Esophagus muscularis mucosa (tissue), 3 donors: ENCODE measurements at regions not wholly inside any gene's neighbourhood (a gene's known extent, or its start where the extent isn't known, plus 50 kb on each side); places are given as distances from the start of the nearest gene placed in this dataset.

ENCODE experiments used
- POLR2A ChIP-seq: fragments of 450-650 bp; IDR thresholded peaks from one replicate; pipeline ENCODE4 v1.6.1; 2017; ENCODE audit warnings: antibody characterized with exemption, moderate library complexity, mild to moderate bottlenecking, low read depth
- POLR2AphosphoS5 ChIP-seq, 2 donors: sonication (generic); formaldehyde crosslinking; IDR thresholded peaks; one replicate each; pipeline ENCODE4 v1.6.1; 2017; ENCODE audit warnings: antibody characterized with exemption in 2 of 2
- TF ChIP-seq, protein P1 (sequence below), 3 experiments: fragments of 200-600 bp in 2 of 3; fragments of 450-650 bp in 1 of 3; sonication (generic) in 2 of 3; IDR thresholded peaks; one replicate each; pipeline ENCODE4 v1.5.1; 2017 to 2019; ENCODE audit warnings: antibody characterized with exemption in 3 of 3, mild to moderate bottlenecking in 2 of 3, moderate library complexity in 1 of 3

DNA sequence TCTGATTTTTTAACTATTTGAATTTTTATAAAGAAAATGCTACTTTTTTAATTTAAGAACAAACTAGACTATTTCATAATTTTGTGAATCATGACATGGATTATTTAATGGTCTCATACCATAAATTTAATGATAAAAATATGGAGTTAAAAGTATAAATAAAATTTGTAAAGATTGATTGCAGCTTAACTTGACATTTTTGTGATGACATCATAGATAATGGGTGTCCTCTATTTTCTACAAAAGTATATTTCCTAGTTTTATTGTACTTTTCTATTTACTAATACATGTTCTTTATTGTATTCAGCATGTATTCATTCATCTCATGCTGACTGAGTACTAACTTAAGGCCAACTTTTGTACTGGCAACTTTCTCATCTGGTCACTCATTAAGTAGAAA lies 1096.5 kb downstream of the NR2F1-AS1 start:
- TF ChIP-seq, protein P1, sequence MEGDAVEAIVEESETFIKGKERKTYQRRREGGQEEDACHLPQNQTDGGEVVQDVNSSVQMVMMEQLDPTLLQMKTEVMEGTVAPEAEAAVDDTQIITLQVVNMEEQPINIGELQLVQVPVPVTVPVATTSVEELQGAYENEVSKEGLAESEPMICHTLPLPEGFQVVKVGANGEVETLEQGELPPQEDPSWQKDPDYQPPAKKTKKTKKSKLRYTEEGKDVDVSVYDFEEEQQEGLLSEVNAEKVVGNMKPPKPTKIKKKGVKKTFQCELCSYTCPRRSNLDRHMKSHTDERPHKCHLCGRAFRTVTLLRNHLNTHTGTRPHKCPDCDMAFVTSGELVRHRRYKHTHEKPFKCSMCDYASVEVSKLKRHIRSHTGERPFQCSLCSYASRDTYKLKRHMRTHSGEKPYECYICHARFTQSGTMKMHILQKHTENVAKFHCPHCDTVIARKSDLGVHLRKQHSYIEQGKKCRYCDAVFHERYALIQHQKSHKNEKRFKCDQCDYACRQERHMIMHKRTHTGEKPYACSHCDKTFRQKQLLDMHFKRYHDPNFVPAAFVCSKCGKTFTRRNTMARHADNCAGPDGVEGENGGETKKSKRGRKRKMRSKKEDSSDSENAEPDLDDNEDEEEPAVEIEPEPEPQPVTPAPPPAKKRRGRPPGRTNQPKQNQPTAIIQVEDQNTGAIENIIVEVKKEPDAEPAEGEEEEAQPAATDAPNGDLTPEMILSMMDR (IDR thresholded peaks at IDR 0.05), result no peak
- TF ChIP-seq POLR2A, result no peak
- TF ChIP-seq POLR2AphosphoS5 (IDR thresholded peaks at IDR 0.05), result no peak
